ENCODE measurements at regions not wholly inside any gene's neighbourhood (a gene's known extent, or its start where the extent isn't known, plus 50 kb on each side); places are given as distances from the start of the nearest gene placed in this dataset.

GRCh38 chr12:124623344-124624035 lies 56.1 kb upstream of the NCOR2 start:
- intact Hi-C loops (cut with micrococcal nuclease): no loop called here
- CTCF ChIA-PET: no interaction called here
- no peaks in the 10 kb centered on the region for H3K9me3 Mint-ChIP-seq

DNA sequence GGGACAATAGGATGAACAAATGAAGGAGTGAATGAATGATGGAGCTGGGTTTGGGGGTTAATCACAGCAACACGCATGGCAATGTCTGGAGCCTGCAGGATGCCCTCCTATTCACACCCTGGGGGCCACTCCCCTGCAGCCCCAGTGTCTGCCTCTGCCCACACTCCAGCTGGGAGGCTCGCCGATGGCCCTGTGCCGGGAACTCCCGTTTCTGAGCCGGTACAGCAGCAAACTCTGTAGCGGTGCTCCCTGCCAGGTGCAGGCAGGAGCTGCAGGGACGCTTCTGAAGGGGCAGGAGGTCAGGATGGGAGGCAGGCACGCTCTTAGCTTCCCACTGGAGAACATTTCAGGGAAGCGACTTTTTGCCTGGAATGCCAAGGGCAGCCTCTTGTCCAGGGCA lies 55.4 kb upstream of the NCOR2 start:
- Mint-ChIP-seq H3K27me3 (no peaks in the 10 kb centered on the region), H3K27ac (no peak overlapping the region), H3K36me3 (no peaks in the 10 kb centered on the region), H3K4me3 (no peak overlapping the region), H3K4me1 (ENCODE audit: low read depth) (no peaks in the 10 kb centered on the region), H3K9me3 (no peaks in the 10 kb centered on the region)
- ChIA-PET CTCF (no interaction called here), POLR2A (no interaction called here)
- DNase-seq: no peak
- intact Hi-C loops (cut with micrococcal nuclease): no loop called here

More at GRCh38 chr12:124623344-124624035, 56.1 kb upstream of the NCOR2 start:
- Mint-ChIP-seq H3K27ac (no peak overlapping the region), H3K36me3 (no peaks in the 10 kb centered on the region), H3K4me3 (no peak overlapping the region), H3K4me1 (ENCODE audit: low read depth) (no peaks in the 10 kb centered on the region), H3K27me3 (no peaks in the 10 kb centered on the region)
- POLR2A ChIA-PET: no interaction called here
- DNase-seq: no peak

GRCh38 chr12:124622331-124622730 lies 54.9 kb upstream of the NCOR2 start:
- intact Hi-C loops (cut with micrococcal nuclease): no loop called here
- Mint-ChIP-seq H3K27me3 (no peaks in the 10 kb centered on the region), H3K27ac (no peak overlapping the region), H3K4me1 (ENCODE audit: low read depth) (no peaks in the 10 kb centered on the region), H3K36me3 (no peaks in the 10 kb centered on the region), H3K9me3 (no peaks in the 10 kb centered on the region), H3K4me3 (no peak overlapping the region)
- DNase-seq: no peak
- POLR2A ChIA-PET: no interaction called here
- CTCF ChIA-PET: no interaction called here

- Mint-ChIP-seq H3K4me3 (no peak overlapping the region), H3K9me3 (no peaks in the 10 kb centered on the region), H3K36me3 (no peaks in the 10 kb centered on the region), H3K4me1 (ENCODE audit: low read depth) (no peaks in the 10 kb centered on the region), H3K27me3 (no peaks in the 10 kb centered on the region), H3K27ac (no peak overlapping the region)
- CTCF ChIA-PET: no interaction called here
- DNase-seq: no peak
- intact Hi-C loops (cut with micrococcal nuclease): no loop called here
- POLR2A ChIA-PET: no interaction called here
Measured at GRCh38 chr12:124621296-124621660, 53.9 kb upstream of the NCOR2 start.

- POLR2A ChIA-PET: interaction anchor here (0.7 kb wide), 1 partner anchor 30 kb away, joined by 3 read pairs; no protein-coding TSS in a partner anchor
- no peak overlapping the region for H3K27ac Mint-ChIP-seq
- H3K36me3 Mint-ChIP-seq: no peaks in the 10 kb centered on the region
- H3K9me3 Mint-ChIP-seq: no peaks in the 10 kb centered on the region
- CTCF ChIA-PET: no interaction called here
- DNase-seq: no peak
- no peaks in the 10 kb centered on the region for H3K4me1 Mint-ChIP-seq (ENCODE audit: low read depth)
- no peaks in the 10 kb centered on the region for H3K27me3 Mint-ChIP-seq
- intact Hi-C loops (cut with micrococcal nuclease): no loop called here
- H3K4me3 Mint-ChIP-seq: no peak overlapping the region
Measured at GRCh38 chr12:124620606-124621295, 53.3 kb upstream of the NCOR2 start.

- Mint-ChIP-seq H3K4me3 (no peak overlapping the region), H3K9me3 (peaks cover 2% of the 10 kb centered on the region), H3K36me3 (no peaks in the 10 kb centered on the region), H3K4me1 (ENCODE audit: low read depth) (no peaks in the 10 kb centered on the region), H3K27me3 (no peaks in the 10 kb centered on the region), H3K27ac (no peak overlapping the region)
- intact Hi-C loops (cut with micrococcal nuclease): no loop called here
- ChIA-PET POLR2A (no interaction called here), CTCF (no interaction called here)
- DNase-seq: no peak
Measured at GRCh38 chr12:124618291-124618902, 51.0 kb upstream of the NCOR2 start.

- POLR2A ChIA-PET: no interaction called here
- Mint-ChIP-seq H3K9me3 (peaks cover 5% of the 10 kb centered on the region), H3K4me1 (ENCODE audit: low read depth) (no peaks in the 10 kb centered on the region), H3K4me3 (no peak overlapping the region), H3K27ac (no peak overlapping the region), H3K36me3 (no peaks in the 10 kb centered on the region), H3K27me3 (no peaks in the 10 kb centered on the region)
- CTCF ChIA-PET: no interaction called here
- DNase-seq: no peak
- intact Hi-C loops (cut with micrococcal nuclease): no loop called here
Measured at GRCh38 chr12:124617615-124618014, 50.2 kb upstream of the NCOR2 start.

Measured in activated CD4-positive, alpha-beta memory T cell treated with anti-CD3 and anti-CD28 coated beads for 36 hours (primary cell).